ENCODE measurements at regions not wholly inside any gene's neighbourhood (a gene's known extent, or its start where the extent isn't known, plus 50 kb on each side); places are given as distances from the start of the nearest gene placed in this dataset.
"Not testable (repeated sequence)": the region's sequence is repeated elsewhere in the genome, so short reads cannot be mapped to it uniquely, and the experiment has no call there.

GRCh38 chr10:28186887-28187578 lies 115.8 kb downstream of the MPP7 start:
- no peak for DNase-seq (ENCODE audit: low read depth, low spot score)

- DNase-seq (ENCODE audit: low read depth, low spot score): no peak
Observed at GRCh38 chr10:28186461-28186860, 116.4 kb downstream of the MPP7 start.

- DNase-seq (ENCODE audit: low read depth, low spot score): no peak
Observed at GRCh38 chr10:28184810-28185209, 118.1 kb downstream of the MPP7 start.

- DNase-seq (ENCODE audit: low read depth, low spot score): no peak
Observed at GRCh38 chr10:28181478-28182096, 121.3 kb downstream of the MPP7 start.

GRCh38 chr10:28180654-28181053 lies 122.2 kb downstream of the MPP7 start:
- DNase-seq (ENCODE audit: low read depth, low spot score): no peak

- DNase-seq (ENCODE audit: low read depth, low spot score): no peak
Observed at GRCh38 chr10:28179743-28180099, 123.1 kb downstream of the MPP7 start.

GRCh38 chr10:28179006-28179742 lies 123.7 kb downstream of the MPP7 start:
- DNase-seq (ENCODE audit: low read depth, low spot score): peak; percentile 7

GRCh38 chr10:28177944-28178637 lies 124.8 kb downstream of the MPP7 start:
- no peak for DNase-seq (ENCODE audit: low read depth, low spot score)

- not testable (repeated sequence) for DNase-seq (ENCODE audit: low read depth, low spot score)
Observed at GRCh38 chr10:28176498-28176897, 126.4 kb downstream of the MPP7 start.

GRCh38 chr10:28172223-28172610 lies 130.6 kb downstream of the MPP7 start:
- DNase-seq (ENCODE audit: low read depth, low spot score): no peak

GRCh38 chr10:28171468-28172222 lies 131.2 kb downstream of the MPP7 start:
- no peak for DNase-seq (ENCODE audit: low read depth, low spot score)

GRCh38 chr10:28169525-28169924 lies 133.3 kb downstream of the MPP7 start:
- DNase-seq (ENCODE audit: low read depth, low spot score): no peak

GRCh38 chr10:28160866-28161405 lies 141.9 kb downstream of the MPP7 start:
- no peak for DNase-seq (ENCODE audit: low read depth, low spot score)

GRCh38 chr10:28157379-28157778 lies 145.5 kb downstream of the MPP7 start:
- no peak for DNase-seq (ENCODE audit: low read depth, low spot score)

- DNase-seq (ENCODE audit: low read depth, low spot score): no peak
Observed at GRCh38 chr10:28155726-28156125, 147.1 kb downstream of the MPP7 start.

GRCh38 chr10:28151636-28152035 lies 151.2 kb downstream of the MPP7 start:
- no peak for DNase-seq (ENCODE audit: low read depth, low spot score)

- DNase-seq (ENCODE audit: low read depth, low spot score): no peak
Observed at GRCh38 chr10:28149746-28150145, 150.9 kb upstream of the ODAD2 start.

- DNase-seq (ENCODE audit: low read depth, low spot score): no peak
Observed at GRCh38 chr10:28147706-28148105, 148.8 kb upstream of the ODAD2 start.

GRCh38 chr10:28139138-28139537 lies 140.3 kb upstream of the ODAD2 start:
- DNase-seq (ENCODE audit: low read depth, low spot score): no peak

- DNase-seq (ENCODE audit: low read depth, low spot score): no peak
Observed at GRCh38 chr10:28137907-28138880, 139.3 kb upstream of the ODAD2 start.

Measured in iPS DF 19.7 (cell line).